Endothelial cell of umbilical vein (primary cell): ENCODE measurements at regions not wholly inside any gene's neighbourhood (a gene's known extent, or its start where the extent isn't known, plus 50 kb on each side); places are given as distances from the start of the nearest gene placed in this dataset.

ENCODE experiments used
- EZH2 ChIP-seq: IDR thresholded peaks from 2 replicates; pipeline ENCODE4 v1.6.1; 2012; ENCODE audit warnings: borderline replicate concordance, low read depth, mild to moderate bottlenecking, moderate library complexity, low read length, inconsistent platforms; ENCODE audit not compliant: severe bottlenecking
- GATA2 ChIP-seq: IDR thresholded peaks from 2 replicates; pipeline ENCODE4 v1.7.0; 2011; ENCODE audit warnings: low read depth, mild to moderate bottlenecking, moderate library complexity, mixed read lengths, low read length; ENCODE audit not compliant: insufficient read length, insufficient read depth
- MYC ChIP-seq: IDR thresholded peaks from one replicate; pipeline ENCODE4 v1.6.1; 2011; ENCODE audit warnings: mild to moderate bottlenecking, low read depth, low read length
- POLR2A ChIP-seq: IDR thresholded peaks from 2 replicates; pipeline ENCODE4 v1.6.1; 2012; ENCODE audit warnings: low read depth, mild to moderate bottlenecking, control low read depth, low read length
- TF ChIP-seq, protein P1 (sequence below), 2 donors: IDR thresholded peaks; 1 replicate in 1 of 2; 2 replicates in 1 of 2; pipeline ENCODE4 v1.5.1; 2011; ENCODE audit warnings: low read length in 2 of 2, mild to moderate bottlenecking in 2 of 2, moderate library complexity in 2 of 2, control low read depth in 1 of 2, inconsistent platforms in 1 of 2, low read depth in 1 of 2; ENCODE audit not compliant: insufficient read depth in 1 of 2; ENCODE audit errors: extremely low read depth in 1 of 2
- TF ChIP-seq, protein P2 (sequence below): IDR thresholded peaks from 2 replicates; pipeline ENCODE4 v1.6.1; 2011; ENCODE audit not compliant: insufficient read depth, insufficient read length

DNA sequence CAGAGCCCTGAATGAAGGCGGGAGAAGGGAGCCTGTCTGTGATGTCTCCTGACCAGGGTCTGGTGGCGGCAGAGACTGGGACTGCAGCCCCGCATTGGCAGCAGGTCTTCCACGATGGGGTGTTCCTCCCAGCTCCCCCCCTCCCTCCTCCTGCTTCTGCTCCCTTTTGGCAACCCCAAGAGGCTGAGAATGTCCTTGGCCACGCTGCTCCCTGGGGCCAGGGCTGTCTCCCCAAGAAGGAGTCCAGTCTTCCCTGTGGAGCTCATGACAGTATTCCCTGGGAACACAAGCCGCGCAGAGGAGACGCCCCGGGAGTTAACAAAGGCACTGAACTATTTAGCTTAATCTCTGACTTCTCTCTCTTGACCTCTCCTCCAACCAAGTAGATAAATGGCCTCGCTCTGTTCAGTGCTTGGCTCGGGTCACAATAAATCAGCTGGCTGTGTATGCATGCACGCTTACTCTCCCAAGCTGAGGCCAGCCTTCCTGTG, 84.0 kb upstream of the NEURL1B start:
- TF ChIP-seq GATA2, result no peak
- TF ChIP-seq POLR2A, result no peak
- TF ChIP-seq, protein P1, sequence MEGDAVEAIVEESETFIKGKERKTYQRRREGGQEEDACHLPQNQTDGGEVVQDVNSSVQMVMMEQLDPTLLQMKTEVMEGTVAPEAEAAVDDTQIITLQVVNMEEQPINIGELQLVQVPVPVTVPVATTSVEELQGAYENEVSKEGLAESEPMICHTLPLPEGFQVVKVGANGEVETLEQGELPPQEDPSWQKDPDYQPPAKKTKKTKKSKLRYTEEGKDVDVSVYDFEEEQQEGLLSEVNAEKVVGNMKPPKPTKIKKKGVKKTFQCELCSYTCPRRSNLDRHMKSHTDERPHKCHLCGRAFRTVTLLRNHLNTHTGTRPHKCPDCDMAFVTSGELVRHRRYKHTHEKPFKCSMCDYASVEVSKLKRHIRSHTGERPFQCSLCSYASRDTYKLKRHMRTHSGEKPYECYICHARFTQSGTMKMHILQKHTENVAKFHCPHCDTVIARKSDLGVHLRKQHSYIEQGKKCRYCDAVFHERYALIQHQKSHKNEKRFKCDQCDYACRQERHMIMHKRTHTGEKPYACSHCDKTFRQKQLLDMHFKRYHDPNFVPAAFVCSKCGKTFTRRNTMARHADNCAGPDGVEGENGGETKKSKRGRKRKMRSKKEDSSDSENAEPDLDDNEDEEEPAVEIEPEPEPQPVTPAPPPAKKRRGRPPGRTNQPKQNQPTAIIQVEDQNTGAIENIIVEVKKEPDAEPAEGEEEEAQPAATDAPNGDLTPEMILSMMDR (IDR thresholded peaks at IDR 0.05; ENCODE audit: extremely low read depth in 1 of 2, insufficient read depth in 1 of 2, low read depth in 1 of 2, low read length in 2 of 2), result no peak
- TF ChIP-seq, protein P2, sequence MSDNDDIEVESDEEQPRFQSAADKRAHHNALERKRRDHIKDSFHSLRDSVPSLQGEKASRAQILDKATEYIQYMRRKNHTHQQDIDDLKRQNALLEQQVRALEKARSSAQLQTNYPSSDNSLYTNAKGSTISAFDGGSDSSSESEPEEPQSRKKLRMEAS, result no peak
- TF ChIP-seq MYC, result no peak
- TF ChIP-seq EZH2, result no peak
